ENCODE measurements at regions not wholly inside any gene's neighbourhood (a gene's known extent, or its start where the extent isn't known, plus 50 kb on each side); places are given as distances from the start of the nearest gene placed in this dataset.
A peak's percentile ranks its signal among the peaks of the same experiment; 100 is the strongest.

DNA sequence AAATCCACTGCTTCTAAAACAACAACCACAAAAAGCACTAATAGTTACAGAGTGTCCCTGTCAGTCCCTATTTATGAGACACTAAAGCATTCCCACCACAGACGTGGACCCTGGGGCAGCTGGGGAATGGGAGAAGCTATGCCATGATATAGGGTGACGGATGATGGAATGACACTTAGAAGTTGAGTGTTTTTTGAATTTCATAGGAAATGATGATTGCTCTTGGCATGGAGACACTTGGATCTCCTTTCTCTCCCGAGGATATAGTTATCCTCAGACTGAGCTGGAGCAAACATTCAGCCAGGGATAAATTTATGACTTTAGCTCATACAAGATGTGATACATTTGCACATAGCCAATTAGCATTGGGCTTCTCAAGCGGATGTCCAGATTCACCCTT lies 151.2 kb downstream of the EDN3 start:
- intact Hi-C loops (cut with DNase I): loop anchor here (10.0 kb wide), 1 partner anchor 47 kb away; no protein-coding TSS in a partner anchor
- 76 to 87% methylated on average over 4 of the region's 4 CpGs for WGBS, 2 donors

DNA sequence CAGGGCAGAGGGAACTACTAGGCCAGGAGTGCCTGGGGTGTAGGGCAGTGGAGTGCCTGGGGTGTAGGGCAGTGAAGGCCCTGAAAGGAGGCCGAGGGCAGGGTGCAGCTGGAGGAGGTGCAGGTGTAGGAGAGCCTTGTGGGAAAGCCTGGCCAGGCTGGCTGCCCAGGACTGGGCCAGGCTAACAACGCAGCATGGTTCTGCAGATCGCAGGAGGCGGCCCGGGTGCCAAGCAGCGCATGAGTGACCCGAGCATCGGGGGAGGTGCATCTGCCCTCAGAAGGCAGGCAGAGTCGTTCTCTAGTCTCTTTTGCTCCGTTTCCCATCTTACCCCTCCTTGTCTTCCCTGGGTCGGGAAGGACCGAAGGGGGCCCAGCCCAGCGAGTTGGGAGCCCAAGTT lies 151.5 kb upstream of the PHACTR3 start:
- Histone ChIP-seq H3K4me1 (peaks cover 0 to 5% of the 10 kb centered on the region in 2 donors), H3K27ac (no peak overlapping the region), H3K27me3 (no peaks in the 10 kb centered on the region), H3K9me3 (no peaks in the 10 kb centered on the region), H3K36me3 (no peaks in the 10 kb centered on the region), H3K4me3 (replicated peaks in 1 of 3) (no peak overlapping the region)
- 82% methylated on average over 13 of the region's 13 CpGs for WGBS, 2 donors
- intact Hi-C loops (cut with DNase I): loop anchor here (10.0 kb wide), 1 partner anchor 48 kb away; no protein-coding TSS in a partner anchor
- DNase-seq: no peak
- TF ChIP-seq CTCF (IDR thresholded peaks at IDR 0.05): no peak
- no peak for TF ChIP-seq POLR2A (IDR thresholded peaks at IDR 0.05)

More for the DNA sequence above, 151.2 kb downstream of the EDN3 start:
- Histone ChIP-seq H3K4me3 (replicated peaks in 1 of 3) (no peak overlapping the region), H3K9me3 (no peaks in the 10 kb centered on the region), H3K4me1 (peaks cover 0 to 5% of the 10 kb centered on the region in 2 donors), H3K27ac (no peak overlapping the region), H3K27me3 (no peaks in the 10 kb centered on the region), H3K36me3 (no peaks in the 10 kb centered on the region)
- TF ChIP-seq CTCF (IDR thresholded peaks at IDR 0.05) (no peak), POLR2A (IDR thresholded peaks at IDR 0.05) (no peak)
- no peak for DNase-seq

- no peak overlapping the region for H3K4me3 ChIP-seq (replicated peaks in 1 of 3)
- DNase-seq: no peak
- 86 to 88% methylated on average over 15 of the region's 15 CpGs for WGBS, 2 donors
- intact Hi-C loops (cut with DNase I): loop anchor here (10.0 kb wide), 1 partner anchor 49 kb away; no protein-coding TSS in a partner anchor
- H3K27ac ChIP-seq: no peak overlapping the region
- H3K27me3 ChIP-seq: no peaks in the 10 kb centered on the region
- peaks cover 0 to 5% of the 10 kb centered on the region in 2 donors for H3K4me1 ChIP-seq
- TF ChIP-seq POLR2A (IDR thresholded peaks at IDR 0.05): no peak
- TF ChIP-seq CTCF (IDR thresholded peaks at IDR 0.05): no peak
- no peaks in the 10 kb centered on the region for H3K36me3 ChIP-seq
- no peaks in the 10 kb centered on the region for H3K9me3 ChIP-seq
Measured at GRCh38 chr20:59453759-59454560, 150.4 kb upstream of the PHACTR3 start.

DNA sequence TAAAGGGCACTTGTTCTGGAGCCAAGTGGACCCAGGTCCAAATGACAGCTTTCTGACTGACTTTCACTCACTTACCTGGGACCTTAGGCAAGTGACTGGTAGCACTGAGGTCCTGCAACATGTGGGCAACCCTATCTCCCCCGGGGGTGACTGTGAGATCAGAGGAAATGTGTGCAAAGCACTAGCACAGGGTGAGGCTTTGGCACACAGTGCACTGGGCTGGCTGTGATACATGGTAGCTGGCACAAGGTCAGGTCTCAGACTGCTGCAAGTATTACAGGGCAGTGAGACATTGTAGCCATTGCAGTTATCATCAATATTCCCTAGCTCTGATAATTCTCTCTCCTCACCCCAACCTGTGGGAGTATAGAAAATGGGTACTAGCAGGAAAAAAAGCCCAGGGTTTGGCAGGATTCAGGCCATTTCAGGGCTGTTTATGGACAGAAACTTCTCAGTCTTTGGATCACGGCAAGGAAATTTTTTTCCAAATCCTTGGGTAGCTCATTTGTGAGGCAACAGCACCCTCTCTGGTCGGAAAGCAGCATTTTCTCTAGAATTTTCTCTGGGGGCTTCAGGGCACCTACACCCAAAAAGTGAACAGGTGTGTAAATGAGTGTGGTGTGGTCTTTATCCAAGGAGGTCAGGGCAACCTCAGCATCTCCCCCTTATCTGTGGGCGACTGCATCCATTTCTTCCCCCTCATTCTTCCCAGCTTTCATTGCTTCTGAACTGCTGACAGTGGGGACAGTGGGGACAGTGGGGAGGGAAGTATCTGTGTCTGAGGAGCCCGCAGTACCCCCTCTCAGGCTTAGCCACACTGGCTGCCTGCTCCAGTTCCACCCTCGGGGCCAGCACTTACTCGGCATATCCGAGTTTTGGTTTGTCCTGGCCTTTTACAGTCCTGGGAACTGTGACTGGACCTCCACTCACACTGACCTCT lies 148.7 kb upstream of the PHACTR3 start:
- Histone ChIP-seq H3K27ac (peak overlapping the region in 1 of 3 donors; percentile 19), H3K27me3 (no peaks in the 10 kb centered on the region), H3K36me3 (no peaks in the 10 kb centered on the region), H3K9me3 (no peaks in the 10 kb centered on the region), H3K4me1 (peaks cover 0 to 5% of the 10 kb centered on the region in 2 donors), H3K4me3 (replicated peaks in 1 of 3) (no peak overlapping the region)
- intact Hi-C loops (cut with DNase I): loop anchor here (10.0 kb wide), 1 partner anchor 51 kb away; no protein-coding TSS in a partner anchor
- TF ChIP-seq POLR2A (IDR thresholded peaks at IDR 0.05): no peak
- TF ChIP-seq CTCF (IDR thresholded peaks at IDR 0.05): peak in 5 of 6 experiments; percentile 54 to 80 (median 70)
- WGBS, 2 donors: 25 to 36% methylated on average over 8 of the region's 8 CpGs
- DNase-seq: peak; percentile 53 to 65

All from thyroid gland (tissue), 4 donors.